Pancreas (tissue), 10 donors: ENCODE measurements at regions not wholly inside any gene's neighbourhood (a gene's known extent, or its start where the extent isn't known, plus 50 kb on each side); places are given as distances from the start of the nearest gene placed in this dataset.

Experiments
- ATAC-seq, 4 donors: fragments of 200-7000 bp; cut with Tn5 transposase; one replicate each; pipeline versions ENCODE4 v1.8.0 to v1.9.1; 2020; ENCODE audit warnings: mild to moderate bottlenecking in 4 of 4, moderate library complexity in 4 of 4
- DNase-seq, 6 donors: peaks; one replicate each; pipeline ENCODE4 v3.0.0-alpha.2; 2020
- FAIRE-seq: peaks from 2 replicates; lab custom pipeline; 2012; peaks lifted over from hg19 to GRCh38; lab: Jason Lieb, UNC
- H3K27ac ChIP-seq, 4 donors: fragments of 200-600 bp; sonication (generic); 1 replicate in 3 of 4; 2 replicates in 1 of 4; pipeline versions ENCODE4 v1.5.0 to v1.8.0; 2020
- H3K27me3 ChIP-seq, 4 donors: fragments of 200-600 bp; one replicate each; pipeline ENCODE4 v1.8.0; 2021
- H3K36me3 ChIP-seq, 3 donors: fragments of 200-600 bp; sonication (generic) in 1 of 3; one replicate each; pipeline versions ENCODE4 v1.5.0 to v1.8.0; 2020 to 2021
- H3K4me1 ChIP-seq, 3 donors: fragments of 200-600 bp; one replicate each; pipeline ENCODE4 v1.8.0; 2021
- H3K4me3 ChIP-seq, 4 donors: fragments of 200-600 bp; sonication (generic) in 2 of 4; one replicate each; pipeline versions ENCODE4 v1.5.0 to v1.8.0; 2020 to 2021
- H3K9me3 ChIP-seq, 4 donors: fragments of 200-600 bp; one replicate each; pipeline ENCODE4 v1.8.0; 2021
- WGBS, 2 donors: extraction: QIAGEN DNeasy Blood & Tissue Kit; methylation state at CpG; one replicate each; pipeline ENCODE4 v1.1.7; 2013; 5-methylcytosine and 5-hydroxymethylcytosine counted together
- intact Hi-C, 3 donors: fragments of 100-400 bp; cut with DNase I; formaldehyde crosslinking; loops; one replicate each; pipeline versions ENCODE4 v1.11.1 to v1.14.2; 2022
- TF ChIP-seq, protein P1 (sequence below), 4 donors: fragments of 200-600 bp; sonication (generic) in 3 of 4; IDR thresholded peaks; one replicate each; pipeline versions ENCODE4 v1.5.0 to v1.8.0; 2021; ENCODE audit warnings: antibody characterized with exemption in 4 of 4
- donor health status: healthy with polysubstance abuse.
- donor health status: DM: no; HTN: no; CAD: no; lungs with moderate emphysema.
- donor health status: DM: no; HTN: no; CAD: no.
- donor health status: control.
- donor health status: control.
- donor health status: Bipolar disorder and iron deficiency.
- donor health status: DM: yes; HTN: yes; CAD: no.
- donor health status: DM: no; HTN: no; CAD: no.
- donor health status: DM: no; HTN: no; CAD: no.
- donor health status: DM: yes; HTN: yes; CAD: no.

DNA sequence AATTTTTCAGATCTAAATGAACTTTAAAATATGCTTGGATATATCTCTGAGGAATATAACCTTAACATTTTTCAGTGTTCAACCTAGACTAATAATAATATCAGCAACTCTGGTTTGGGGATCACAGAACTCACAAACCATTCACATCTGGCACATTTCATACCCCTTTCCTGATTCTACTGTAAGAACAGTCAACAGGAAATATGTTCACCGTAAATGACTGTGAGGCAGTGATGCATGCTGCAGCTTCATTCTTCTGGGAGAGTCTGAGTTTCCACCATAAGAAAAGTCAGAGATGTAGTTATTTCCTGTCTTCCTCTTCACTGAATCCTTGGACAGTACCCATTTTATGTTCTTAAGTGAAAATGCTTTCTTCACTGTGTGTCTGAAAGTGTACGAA is 134.2 kb upstream of the IFNGR1 start:
- TF ChIP-seq, protein P1, sequence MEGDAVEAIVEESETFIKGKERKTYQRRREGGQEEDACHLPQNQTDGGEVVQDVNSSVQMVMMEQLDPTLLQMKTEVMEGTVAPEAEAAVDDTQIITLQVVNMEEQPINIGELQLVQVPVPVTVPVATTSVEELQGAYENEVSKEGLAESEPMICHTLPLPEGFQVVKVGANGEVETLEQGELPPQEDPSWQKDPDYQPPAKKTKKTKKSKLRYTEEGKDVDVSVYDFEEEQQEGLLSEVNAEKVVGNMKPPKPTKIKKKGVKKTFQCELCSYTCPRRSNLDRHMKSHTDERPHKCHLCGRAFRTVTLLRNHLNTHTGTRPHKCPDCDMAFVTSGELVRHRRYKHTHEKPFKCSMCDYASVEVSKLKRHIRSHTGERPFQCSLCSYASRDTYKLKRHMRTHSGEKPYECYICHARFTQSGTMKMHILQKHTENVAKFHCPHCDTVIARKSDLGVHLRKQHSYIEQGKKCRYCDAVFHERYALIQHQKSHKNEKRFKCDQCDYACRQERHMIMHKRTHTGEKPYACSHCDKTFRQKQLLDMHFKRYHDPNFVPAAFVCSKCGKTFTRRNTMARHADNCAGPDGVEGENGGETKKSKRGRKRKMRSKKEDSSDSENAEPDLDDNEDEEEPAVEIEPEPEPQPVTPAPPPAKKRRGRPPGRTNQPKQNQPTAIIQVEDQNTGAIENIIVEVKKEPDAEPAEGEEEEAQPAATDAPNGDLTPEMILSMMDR (IDR thresholded peaks at IDR 0.05) = no peak
- DNase-seq (no peak), FAIRE-seq (no peak), ATAC-seq (no peak)
- Histone ChIP-seq H3K4me3 (no peak overlapping the region), H3K36me3 (no peaks in the 10 kb centered on the region), H3K4me1 (peaks cover 5 to 8% (median 6%) of the 10 kb centered on the region in 3 donors), H3K27me3 (no peaks in the 10 kb centered on the region), H3K27ac (no peak overlapping the region), H3K9me3 (no peaks in the 10 kb centered on the region)
- 88 to 92% methylated on average over 2 of the region's 2 CpGs for WGBS, 2 donors
- intact Hi-C loops = no loop called here

DNA sequence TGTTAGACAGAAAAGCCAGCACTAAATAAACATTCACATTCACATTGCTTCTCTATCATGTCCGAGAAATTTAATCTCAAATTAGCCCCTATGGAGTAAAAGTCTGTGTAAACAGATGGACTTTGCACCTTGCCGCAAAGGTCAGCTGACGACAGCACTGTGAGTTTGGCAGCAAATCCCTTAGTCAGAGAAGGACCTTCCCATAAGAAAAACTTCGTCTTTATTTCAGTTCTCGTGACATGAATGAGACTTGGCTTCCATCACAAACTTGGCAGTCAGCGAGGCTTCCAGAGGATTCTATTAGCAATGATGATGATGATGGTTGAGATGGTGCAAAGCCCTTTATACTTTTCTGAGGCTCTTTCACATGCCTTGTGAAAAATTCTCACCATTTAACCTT is 133.7 kb upstream of the IFNGR1 start:
- FAIRE-seq = no peak
- TF ChIP-seq, protein P1 (IDR thresholded peaks at IDR 0.05) = no peak
- intact Hi-C loops = no loop called here
- Histone ChIP-seq H3K9me3 (no peaks in the 10 kb centered on the region), H3K36me3 (no peaks in the 10 kb centered on the region), H3K4me1 (peaks cover 5 to 8% (median 6%) of the 10 kb centered on the region in 3 donors), H3K4me3 (no peak overlapping the region), H3K27me3 (no peaks in the 10 kb centered on the region), H3K27ac (no peak overlapping the region)
- 24 to 25% methylated on average over 6 of the region's 6 CpGs for WGBS, 2 donors
- DNase-seq = no peak
- peak in 3 of 4 donors; percentile 61 to 71 (median 62) for ATAC-seq

DNA sequence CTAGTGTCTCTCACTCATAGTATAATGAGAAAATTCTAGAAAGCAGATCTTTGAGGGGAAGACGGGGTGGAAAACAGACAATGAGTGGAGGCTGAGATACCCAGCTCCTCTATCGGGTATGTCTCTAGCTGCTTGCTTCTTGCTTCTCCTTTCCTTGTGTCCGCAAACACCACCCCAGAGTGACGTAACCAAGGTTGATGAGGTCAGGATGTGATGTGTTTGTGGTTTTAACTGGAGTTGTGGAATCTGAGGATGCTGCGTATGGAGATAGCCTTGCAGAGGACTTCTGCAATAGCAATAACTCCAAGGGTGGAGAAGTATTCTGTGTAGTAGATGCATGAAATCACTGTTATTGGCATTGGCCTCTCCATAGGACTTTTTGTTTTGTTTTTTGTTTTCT is 132.7 kb upstream of the IFNGR1 start:
- Histone ChIP-seq H3K9me3 (no peaks in the 10 kb centered on the region), H3K4me1 (peaks cover 5 to 8% (median 6%) of the 10 kb centered on the region in 3 donors), H3K4me3 (no peak overlapping the region), H3K27me3 (no peaks in the 10 kb centered on the region), H3K27ac (no peak overlapping the region), H3K36me3 (no peaks in the 10 kb centered on the region)
- intact Hi-C loops = no loop called here
- FAIRE-seq (no peak), DNase-seq (no peak), ATAC-seq (no peak)
- TF ChIP-seq, protein P1 (IDR thresholded peaks at IDR 0.05) = no peak
- WGBS, 2 donors = 94 to 97% methylated on average over 5 of the region's 5 CpGs

DNA sequence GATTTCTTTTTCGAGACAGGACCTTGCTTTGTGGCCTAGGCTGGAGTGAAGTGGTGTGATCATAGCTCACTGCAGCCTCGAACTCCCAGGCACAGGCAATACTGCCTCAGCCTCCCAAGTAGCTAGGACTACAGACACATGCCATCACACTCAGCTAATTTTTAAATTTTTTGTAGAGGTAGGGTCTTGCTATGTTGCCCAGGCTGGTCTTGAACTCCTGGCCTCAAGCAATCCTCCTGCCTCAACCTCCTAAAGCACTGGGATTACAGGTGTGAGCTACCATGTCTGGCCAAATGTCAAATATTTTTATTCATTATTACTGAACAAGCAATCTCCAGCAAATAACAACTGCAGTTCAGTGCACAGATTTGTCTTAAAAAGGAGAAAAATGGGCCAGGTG is 131.7 kb upstream of the IFNGR1 start:
- Histone ChIP-seq H3K36me3 (no peaks in the 10 kb centered on the region), H3K9me3 (no peaks in the 10 kb centered on the region), H3K27ac (no peak overlapping the region), H3K27me3 (no peaks in the 10 kb centered on the region), H3K4me3 (no peak overlapping the region), H3K4me1 (peaks cover 5 to 8% (median 6%) of the 10 kb centered on the region in 3 donors)
- 79 to 84% methylated on average over 2 of the region's 2 CpGs for WGBS, 2 donors
- FAIRE-seq (no peak), DNase-seq (no peak), ATAC-seq (no peak)
- intact Hi-C loops = no loop called here
- TF ChIP-seq, protein P1 (IDR thresholded peaks at IDR 0.05) = no peak

DNA sequence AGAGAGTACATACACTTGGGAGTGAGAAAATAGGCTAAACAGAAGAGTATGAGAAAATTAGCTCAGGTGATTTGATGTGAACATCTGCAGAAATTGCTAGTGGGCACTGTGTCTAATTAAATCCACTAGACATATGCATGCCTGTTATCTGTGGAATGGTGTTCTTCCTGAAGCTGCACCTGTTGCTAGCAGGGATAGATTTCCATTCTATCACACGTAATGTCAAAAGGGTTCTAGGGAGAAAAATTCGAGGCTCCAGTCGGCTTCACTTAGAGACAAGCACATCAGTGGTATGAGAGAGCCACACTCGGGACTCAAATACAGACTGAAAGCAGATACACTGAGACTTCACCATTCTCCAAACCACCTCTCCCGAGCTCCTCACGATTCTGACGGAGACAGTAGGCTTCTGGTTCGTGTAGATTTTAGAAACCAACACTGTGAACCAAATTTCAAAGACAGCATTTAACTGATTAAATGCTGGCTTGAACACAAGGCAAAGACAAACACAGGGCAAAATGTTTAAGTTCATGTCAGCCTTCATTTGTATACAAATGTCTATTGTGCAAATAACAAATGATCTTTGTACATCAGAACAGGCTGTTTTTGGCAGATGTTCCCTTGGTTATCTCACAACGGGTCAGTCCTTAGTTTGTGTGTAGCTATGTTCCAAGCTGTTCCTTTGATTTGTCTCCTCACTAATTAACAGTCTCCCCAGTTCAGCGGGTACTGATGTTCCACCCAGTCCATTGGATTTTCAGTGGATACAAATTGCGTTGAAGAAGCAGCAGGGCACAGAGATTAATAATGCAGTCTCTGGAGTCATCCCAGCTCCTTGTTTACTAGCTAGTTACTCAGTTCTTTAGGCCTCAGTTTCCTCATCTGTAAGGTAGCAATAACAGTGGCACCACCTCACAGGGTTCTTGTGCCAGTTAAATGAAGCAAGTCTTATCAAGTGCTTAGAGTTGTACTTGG is 131.0 kb upstream of the IFNGR1 start:
- 56 to 57% methylated on average over 11 of the region's 11 CpGs for WGBS, 2 donors
- DNase-seq (no peak), ATAC-seq (no peak), FAIRE-seq (no peak)
- TF ChIP-seq, protein P1 (IDR thresholded peaks at IDR 0.05) = no peak
- H3K4me3 ChIP-seq = no peak overlapping the region
- no peak overlapping the region for H3K27ac ChIP-seq
- intact Hi-C loops = no loop called here
- no peaks in the 10 kb centered on the region for H3K9me3 ChIP-seq
- H3K36me3 ChIP-seq = no peaks in the 10 kb centered on the region
- no peaks in the 10 kb centered on the region for H3K27me3 ChIP-seq
- H3K4me1 ChIP-seq = peaks cover 5 to 8% (median 6%) of the 10 kb centered on the region in 3 donors
